Inferior parietal cortex (tissue), 1 donor: ENCODE measurements at regions not wholly inside any gene's neighbourhood (a gene's known extent, or its start where the extent isn't known, plus 50 kb on each side); places are given as distances from the start of the nearest gene placed in this dataset.

ENCODE experiments used
- DNase-seq: peaks from one replicate; pipeline ENCODE4 v3.0.0-alpha.2; 2016; ENCODE audit errors: extremely low spot score

DNA sequence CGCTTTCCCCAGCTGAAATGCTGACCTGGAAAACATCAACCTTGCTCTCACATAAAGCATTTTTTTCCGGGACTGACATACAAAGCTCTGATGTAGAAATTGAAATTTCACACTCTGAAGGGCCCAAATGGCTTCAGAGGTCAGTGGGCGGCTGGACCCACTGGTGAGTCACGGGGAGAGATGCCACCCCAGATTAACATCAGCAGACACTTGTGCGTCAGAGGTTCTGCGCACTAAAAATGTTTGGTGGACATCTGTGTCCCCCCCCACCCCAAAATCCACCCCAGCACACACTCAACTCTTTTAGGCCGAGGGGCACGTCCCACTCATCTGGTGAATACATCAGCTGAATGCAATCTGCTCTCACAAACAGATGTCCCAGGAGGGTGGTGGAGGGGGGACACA is 208.9 kb downstream of the ASB1 start:
- DNase-seq, result no peak

DNA sequence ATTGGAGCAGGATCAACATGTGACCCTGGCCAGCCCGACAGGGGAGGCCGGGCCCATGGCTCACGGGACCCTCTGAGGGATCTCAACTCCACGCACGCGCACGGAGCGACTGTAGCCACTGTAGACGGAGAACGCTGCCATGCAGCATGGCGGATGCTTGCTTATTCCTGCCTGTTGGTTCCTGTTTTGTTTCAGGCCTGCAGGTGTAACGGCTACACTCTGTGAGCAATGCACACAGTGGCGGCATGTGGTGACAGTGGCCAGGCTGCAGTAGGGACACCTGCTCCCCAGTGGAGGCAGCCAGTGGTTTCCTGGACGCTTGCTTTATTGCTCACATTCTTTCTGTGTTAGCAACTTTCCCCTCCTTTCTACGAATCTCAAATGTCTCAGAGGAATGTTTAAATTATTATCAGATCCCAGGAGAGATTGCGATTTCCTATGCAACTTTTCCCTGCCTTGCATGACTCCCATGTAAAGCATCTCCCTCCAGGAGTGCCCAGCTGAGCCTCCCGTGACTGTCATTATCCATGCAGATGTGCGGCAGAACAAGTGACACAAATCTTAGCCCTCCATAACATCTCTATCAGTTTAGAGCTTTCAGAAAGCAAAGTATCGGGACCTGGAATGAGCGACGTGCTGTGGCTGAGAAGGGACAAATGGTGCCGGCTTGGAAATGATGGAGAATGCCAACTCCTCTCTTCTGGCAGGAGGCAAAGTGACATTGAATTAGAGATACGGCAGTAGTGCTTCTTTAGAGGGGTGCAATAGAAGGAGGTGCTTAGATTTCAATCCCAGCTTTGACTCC is 209.7 kb downstream of the ASB1 start:
- no peak for DNase-seq

DNA sequence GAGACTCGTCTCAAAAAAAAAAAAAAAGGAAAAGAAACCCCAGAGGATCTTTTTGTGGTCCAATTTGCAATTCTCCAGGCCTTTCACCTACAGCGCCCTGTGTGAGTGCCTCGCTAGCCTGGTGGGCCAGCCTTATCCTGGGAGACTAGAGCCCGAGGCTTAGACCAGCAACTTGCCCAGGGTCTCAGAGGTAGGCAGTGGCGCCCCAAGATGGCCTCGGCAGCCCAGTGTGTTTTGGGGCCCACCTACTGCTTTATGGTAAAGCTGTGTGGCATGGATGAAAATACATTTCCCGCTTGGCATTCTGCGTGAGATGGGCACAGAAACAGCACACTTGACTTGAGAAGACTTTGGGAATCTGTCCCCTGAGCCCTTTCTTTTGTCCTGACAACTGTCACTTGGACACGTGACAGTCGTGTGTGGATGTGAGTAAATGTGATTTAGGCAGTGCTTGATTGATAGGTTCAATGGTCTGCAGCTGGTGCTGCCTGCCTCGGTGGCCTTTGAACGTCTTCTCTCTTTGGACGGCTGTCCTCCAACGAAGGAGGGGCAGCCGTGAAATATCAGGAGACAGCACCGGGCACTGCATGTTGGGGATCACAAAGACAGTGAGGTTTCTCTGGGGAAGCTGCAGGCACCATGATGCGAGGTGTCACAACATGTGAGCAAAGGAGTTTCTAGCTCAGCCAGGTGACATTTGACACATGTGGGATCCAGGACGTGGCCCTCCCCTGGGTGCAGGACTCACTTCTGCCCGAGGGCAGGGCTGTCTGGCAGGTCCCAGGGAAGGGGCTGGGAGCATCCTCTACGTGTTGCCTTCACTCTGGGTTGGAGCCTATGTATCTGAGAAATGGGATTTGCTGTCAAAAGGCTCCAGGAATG is 209.5 kb upstream of the TWIST2 start:
- no peak for DNase-seq

DNA sequence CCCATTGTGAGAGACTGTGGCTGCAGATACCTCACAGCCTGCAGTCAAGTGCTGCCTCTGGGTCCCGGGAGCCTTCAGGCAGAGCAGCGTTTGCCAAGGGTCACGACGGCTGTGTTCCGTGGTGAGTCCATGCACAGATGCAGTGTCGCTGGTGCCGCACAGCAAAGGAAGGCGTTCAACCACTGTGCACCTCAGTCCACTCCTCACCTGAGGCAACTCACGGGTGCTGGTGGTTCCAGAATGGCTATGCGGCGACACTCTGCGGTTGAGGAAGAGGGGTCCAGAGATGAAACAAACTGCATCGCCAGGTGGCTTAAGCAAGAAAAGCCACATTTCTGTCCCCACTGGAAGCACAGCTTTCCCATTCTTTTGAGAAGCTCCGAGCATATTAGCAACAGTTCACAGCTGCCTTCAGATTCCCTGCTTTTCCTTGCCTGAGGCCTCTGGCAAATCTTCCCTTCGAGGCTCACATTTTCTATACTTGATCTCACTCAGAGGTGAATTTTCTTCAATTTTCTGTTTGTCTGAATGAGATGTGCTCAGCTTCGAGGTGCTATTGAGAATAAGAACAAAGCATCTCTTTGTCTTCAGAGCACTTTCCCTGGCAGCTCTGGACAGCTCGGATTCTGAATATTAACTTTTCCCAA is 208.8 kb upstream of the TWIST2 start:
- no peak for DNase-seq

DNA sequence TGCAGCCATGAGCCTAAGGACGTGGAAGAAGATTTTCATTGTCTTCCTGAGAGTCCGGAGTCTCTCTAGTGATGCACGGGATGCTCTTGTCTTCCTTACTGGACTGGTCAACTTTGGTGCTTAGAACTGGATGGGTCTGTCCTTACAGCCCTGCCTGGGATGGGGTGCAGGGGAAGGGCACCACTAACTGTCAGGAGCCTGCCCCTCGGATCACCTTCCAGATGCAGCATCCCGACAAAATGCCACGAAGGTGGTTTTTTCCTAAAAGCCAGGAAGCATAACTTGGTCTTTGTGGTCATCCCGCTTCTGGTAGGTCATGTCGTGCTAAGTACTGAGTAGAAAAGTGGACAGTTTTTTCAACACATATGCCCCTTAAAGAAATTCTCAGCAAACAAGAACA is 207.4 kb upstream of the TWIST2 start:
- no peak for DNase-seq

DNA sequence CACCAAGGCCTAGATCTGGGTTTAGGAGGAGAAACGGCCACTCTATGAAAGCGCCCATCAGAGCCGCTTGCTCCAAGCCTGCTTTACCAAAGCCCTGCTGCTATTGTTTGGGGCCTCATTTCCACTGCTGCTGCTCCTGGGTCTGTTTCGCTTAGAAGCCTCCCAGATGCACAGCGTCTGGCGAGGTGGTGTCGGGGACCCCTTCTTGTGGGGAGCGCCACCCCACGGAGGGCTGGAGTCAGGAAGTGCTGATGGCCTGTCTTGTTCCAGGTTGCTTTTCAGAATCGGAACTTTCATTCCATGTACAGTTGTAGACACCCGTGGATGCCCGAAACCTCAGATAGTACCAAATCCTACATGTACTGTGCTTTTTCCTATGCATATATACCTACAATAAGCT is 204.9 kb upstream of the TWIST2 start:
- no peak for DNase-seq

DNA sequence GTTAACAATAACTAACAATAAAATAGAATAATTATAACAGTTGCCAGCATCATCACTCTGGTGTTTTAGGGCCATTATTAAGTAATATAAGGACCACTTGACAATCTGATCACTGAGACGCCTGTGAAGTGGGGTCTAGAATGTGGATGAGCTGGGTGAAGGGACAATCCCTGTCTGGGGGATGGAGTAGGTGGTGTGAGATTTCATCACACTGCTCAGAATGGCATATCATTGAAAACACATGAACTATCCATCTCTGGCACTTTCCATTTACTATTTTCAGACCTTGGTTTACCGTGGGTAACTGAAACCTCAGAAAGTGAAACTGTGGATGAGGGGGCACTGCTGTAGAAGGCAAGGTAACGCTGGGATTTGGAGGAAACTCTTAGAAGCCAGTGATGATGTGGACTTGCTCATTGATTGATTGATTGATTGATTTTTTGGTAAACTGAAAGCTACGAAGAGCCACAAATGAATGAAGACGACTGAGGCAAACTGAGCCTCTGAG is 204.4 kb upstream of the TWIST2 start:
- DNase-seq, result no peak

DNA sequence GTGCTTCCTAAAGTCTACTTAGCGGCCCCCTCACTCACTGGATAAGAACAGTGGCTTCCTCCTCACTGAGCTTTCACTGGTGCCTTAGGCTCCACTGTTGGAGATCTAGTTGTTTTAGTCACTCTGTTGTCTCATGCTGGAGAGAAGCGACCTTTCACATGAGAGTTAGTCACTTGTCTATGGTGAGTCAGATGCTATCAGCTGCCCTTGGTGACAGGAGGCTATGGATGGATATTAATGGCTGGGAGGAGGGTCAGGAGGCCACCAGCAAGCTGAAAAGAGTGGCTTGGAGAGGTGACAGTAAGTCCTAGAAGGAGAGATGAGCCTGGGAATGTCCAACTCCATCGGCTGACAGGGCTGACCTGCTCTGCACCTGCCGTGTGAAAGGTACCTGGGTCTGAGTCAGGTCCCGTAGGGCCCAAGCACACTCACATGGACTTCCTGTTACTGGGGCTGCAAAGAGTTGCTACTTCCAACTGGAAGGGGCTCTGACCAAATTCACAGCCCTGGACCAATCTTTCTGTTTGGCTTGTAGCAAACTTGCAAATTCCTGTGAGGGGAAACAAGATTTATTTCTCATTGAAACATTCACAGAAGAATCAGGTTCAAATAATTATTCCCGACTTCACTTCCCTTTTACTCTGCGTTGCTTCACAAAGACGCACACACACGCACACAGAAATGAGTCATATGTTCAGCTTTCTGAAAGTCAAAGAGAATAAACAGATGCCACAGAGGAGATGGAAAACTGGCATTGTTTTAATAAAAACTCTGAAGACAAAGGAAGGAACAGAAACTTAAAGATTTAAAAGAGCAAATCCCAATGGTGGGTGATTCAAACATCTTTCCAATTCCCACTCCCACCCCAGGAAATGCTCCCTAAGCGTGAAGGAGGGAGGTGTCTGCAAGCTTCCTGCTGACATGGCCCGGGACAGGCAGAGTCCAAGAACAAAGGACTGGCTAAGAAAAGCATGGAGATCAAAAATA is 203.5 kb upstream of the TWIST2 start:
- no peak for DNase-seq

DNA sequence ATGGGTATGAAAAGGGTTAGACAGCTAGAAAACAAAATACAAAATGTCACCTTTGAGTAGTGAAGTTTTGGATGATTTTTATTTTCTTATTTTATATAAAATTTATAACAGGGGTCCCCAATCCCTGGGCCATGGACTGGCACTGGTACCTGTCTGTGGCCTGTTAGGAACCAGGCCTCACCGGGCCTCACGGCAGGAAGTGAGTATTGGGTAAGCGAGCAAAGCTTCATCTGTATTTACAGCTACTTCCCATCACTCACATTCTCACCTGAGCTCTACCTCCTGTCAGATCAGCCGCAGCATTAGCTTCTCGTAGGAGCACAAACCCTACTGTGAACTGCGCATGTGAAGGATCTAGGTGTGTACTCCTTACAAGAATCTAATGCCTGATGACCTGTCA is 202.8 kb upstream of the TWIST2 start:
- no peak for DNase-seq

DNA sequence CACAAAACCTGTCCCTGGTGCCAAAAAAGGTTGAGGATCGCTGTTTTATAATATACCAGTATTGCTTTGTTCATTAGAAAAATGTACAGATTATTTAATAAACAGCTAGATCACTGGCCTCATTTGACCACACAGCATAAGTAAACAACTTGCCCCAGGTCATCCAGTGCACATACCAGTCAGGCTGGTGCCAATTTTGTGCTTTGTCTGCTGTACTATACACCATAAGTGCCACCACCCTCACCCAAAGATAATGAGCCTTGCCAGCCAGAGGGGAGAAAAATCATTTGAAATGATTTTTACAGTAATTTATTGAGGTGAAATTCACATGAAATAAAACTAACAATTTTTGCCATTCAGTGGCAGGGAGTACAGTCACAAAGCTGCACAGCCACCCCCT is 202.2 kb upstream of the TWIST2 start:
- no peak for DNase-seq

DNA sequence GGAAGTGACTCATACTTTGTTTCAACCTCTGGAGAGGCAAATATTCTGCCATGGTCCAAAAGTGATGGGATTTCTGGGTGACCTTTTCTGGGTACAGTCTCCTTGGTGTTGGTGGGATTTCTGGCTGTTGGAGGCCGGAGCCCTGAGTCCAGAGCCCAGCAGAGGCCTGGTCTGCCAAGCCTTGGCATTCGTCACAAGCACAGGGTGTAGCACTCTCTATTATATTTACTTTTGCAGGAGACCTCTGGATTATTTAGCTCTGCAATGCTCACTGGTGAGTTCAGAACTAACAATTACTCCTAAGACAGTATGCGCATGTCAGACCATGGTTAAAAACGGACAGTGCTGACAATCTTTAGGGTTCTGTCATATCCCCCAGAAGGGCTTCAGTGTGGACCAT is 201.6 kb upstream of the TWIST2 start:
- DNase-seq, result no peak

DNA sequence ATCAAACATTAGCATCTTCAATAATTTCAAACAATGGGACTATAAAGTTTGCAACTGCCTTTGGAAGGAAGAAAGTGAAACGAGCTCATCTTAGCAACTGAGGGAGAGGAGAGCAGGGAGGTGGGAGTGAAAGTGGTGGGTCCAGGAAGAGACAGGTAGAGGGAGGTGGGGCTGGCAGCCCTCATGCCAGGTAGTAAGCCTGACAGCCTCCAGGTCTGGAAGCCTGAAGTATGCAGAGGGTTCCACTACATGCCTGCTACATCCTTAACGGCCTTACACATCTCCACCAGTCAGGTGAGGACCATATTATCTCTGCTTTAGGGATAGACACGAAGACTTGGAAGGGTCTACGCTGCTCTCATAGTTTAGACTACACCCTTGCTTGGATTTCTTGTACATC is 201.1 kb upstream of the TWIST2 start:
- no peak for DNase-seq

DNA sequence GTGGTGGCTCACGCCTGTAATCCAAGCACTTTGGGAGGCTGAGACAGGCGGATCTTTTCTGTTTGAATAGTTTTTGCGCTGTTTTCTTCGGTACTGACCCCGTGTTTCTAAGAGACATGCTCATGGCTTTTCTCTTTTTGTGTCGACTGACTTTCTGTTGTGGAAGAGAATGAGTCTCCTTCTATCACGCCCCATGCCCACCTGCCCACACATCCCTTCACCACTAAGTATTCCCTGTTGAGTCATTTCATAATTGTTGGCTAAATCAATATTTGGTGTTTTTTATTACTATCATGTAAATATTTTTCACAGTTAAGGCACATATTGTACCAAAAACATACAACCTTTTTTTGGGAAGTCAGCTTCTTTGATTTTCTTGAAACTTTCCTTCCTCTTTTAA is 198.8 kb upstream of the TWIST2 start:
- no peak for DNase-seq

DNA sequence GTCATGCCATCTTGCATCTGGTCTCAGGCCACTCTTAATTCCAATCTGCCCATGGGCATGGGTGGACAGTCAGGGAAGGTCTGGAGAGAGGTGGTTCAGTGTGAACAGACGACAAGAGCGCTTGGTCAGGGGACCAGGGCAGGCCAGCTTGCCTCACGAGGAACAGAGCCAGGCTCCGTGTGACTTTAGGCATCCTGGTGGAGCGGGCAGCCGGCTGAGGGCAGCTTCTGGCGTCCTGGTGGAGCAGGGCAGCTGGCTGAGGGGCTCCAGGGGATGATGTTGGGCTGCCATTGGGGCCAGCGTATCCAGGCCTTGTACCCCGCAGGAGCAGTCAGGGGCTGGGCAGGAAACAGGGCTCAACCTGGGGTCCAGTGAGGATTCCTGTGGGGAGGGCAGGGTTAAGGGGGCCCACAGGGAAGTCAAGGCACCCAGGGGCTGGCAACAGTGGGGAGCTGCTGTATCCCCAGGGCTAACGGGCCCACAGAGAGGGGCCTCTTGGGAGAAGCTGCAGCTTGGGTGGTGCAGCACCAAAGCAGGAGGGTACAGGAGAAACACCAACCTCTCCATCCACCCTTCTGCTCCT is 197.9 kb upstream of the TWIST2 start:
- no peak for DNase-seq

DNA sequence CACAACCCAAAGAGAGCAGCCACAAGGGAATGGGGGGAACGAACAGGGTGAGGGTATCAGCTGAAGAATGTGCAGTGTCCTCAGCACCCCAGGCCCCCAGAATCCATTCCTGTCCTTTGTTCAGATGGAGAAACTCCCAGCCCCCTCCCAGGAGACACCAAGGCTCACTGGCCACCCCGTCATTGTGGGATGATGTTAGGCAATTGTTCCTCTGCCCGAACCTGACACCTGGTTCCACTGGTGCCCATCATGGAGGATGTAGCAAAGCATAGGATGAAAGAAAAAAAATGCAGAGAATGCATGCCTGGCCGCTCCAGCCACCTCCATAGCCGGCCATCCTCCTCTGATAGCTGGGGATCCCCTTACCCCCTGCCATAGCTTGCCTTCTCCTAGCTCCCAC is 197.3 kb upstream of the TWIST2 start:
- DNase-seq, result no peak

DNA sequence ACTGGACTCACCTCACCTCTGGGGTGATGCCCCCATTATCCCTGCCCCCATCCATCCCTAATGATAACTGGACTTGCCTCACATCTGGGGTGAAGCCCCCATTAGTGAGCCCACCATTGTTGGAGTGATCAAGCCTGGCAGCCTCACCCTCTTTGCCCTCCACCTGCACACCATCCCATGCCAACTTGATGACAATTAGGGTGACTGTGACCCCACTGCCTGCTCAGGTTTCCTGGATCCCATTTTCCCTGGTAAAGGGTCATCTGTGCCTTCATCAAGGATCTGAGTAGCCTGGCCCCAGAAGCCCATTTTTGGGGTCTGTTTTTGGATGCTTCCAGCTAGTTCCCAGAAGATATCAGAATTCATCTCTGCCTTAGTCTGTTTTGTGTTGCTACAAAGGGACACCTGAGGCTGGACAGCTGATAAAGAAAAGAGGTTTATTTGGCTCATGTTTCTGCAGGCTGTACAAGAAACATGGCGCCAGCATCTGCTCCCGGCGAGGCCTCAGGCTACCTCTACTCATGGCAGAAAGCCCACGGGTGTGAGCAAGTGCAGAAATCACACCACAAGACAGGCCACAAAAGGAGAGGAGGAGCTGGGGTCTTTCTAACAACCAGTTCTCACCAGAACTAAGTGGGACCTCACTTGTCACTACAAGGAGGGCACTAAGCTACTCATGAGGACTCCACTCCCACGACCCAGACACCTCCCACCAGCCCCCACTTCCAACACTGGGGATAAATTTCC is 196.4 kb upstream of the TWIST2 start:
- DNase-seq, result no peak

DNA sequence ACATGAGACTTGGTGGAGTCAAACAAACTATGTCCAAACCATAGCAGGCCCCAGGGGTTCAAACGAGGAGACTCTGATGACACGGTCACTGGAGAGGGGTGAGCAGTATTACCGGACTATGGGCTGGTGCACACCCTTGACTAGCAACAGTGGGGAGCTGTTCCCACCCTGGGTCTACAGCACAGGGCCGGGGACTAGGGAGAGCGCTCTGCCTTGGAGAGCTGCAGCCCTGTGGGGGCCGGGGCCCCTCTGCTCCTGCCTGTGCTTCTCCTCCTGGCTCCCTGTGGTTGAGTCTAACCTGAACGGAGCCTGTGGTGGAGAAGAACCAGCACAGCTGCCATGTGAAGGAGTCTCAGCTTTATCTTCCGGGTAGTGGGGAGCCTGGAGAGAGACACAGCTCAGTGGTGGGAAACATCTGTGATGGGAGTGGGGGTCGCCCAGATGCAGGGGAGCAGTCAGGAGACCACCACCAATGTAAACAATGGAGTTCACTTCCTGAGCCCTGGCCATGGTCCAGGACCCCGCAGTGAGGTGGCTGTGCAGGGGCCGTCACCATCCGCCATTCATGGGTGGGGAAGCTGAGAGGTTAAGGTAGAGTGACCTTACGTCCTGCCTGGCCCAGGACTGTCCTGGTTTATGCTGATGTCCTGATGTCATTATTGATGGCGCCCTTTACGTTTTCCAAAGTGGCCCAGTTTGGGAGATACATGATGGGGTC is 195.7 kb upstream of the TWIST2 start:
- no peak for DNase-seq

DNA sequence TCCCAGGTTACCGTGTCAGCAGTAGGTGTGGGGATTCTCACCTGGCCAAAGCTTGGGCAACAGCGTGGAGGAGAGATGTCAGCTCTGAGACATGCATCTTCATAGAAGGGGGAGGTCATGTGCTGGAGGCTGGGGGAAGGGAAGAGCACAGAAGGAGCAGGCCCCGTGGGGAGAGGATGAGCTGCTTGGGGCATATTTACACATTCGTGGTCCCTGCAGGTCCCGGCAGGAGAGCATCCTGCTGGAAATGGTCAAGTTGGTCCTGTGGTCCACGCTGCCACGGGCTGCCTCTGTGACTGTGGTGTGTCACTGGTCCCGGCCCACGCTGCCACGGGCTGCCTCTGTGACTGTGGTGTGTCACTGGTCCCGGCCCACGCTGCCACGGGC is 195.1 kb upstream of the TWIST2 start:
- DNase-seq, result no peak

DNA sequence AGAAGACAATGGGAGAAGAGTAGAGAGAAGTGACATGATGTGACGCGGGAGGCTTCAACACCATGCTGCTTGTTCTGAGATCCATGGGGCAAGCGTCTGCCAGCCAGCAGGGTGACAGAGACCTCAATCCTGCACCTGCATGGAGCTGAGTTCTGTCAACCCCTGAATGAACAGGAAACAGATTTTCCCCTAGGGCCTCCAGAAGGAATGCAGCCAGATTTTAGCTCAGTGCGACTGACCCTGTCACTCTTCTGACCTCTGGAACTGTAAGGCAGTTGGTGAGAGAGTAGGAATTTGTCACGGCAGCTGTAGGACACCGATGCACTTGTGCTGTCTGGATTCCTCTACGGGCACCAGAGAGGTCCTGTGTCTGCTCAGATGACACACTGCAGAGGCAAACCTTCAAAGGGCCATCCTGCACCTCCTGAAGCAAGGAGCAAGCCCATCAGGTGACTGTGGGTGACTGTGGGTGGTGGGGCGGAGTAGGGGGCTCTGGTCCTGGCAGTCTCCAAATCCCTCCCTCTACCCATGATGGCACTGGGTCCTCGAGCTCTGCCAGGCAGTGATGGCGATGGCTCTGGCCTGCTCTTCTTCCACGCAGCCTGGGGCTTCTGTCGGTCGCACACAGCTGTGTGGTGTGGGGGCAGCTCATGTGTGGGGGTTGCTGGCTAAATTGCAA is 194.3 kb upstream of the TWIST2 start:
- DNase-seq, result no peak
